Epithelial cell of esophagus (primary cell): ENCODE measurements at regions not wholly inside any gene's neighbourhood (a gene's known extent, or its start where the extent isn't known, plus 50 kb on each side); places are given as distances from the start of the nearest gene placed in this dataset.
"Not testable (repeated sequence)": the region's sequence is repeated elsewhere in the genome, so short reads cannot be mapped to it uniquely, and the experiment has no call there.

ENCODE experiments used
- DNase-seq: peaks from one replicate; pipeline ENCODE4 v3.0.0; 2010; ENCODE audit warnings: low read depth
- H3K4me3 ChIP-seq: 2 replicates; pipeline ENCODE4 v1.5.1; 2011; ENCODE audit warnings: mild to moderate bottlenecking, low read length, control low read depth
- TF ChIP-seq, protein P1 (sequence below): IDR thresholded peaks from 2 replicates; pipeline ENCODE4 v1.5.1; 2011; ENCODE audit warnings: low read depth, mild to moderate bottlenecking, low read length, control low read depth, inconsistent platforms; ENCODE audit not compliant: insufficient read depth; ENCODE audit errors: missing control alignments

DNA sequence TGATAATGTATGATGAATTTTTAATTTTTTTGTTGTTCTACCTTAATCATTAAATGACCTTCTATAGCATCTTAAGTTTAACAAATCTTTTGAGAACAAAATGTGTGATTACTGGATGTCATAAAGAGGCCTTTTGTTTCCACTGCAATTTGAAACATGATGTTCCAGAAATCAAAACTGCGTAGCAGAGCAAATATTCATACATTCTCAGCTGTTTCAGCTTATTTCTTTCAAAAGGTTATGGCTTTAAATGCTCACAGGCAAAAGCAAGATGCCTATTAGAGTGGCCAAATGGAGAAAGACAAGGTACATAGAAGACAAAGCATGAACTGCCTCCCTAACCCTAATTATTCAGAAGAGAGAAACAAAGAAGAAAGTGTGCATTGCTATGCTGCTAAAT lies 233.0 kb upstream of the SLC7A11 start:
- no peak for DNase-seq
- TF ChIP-seq, protein P1, sequence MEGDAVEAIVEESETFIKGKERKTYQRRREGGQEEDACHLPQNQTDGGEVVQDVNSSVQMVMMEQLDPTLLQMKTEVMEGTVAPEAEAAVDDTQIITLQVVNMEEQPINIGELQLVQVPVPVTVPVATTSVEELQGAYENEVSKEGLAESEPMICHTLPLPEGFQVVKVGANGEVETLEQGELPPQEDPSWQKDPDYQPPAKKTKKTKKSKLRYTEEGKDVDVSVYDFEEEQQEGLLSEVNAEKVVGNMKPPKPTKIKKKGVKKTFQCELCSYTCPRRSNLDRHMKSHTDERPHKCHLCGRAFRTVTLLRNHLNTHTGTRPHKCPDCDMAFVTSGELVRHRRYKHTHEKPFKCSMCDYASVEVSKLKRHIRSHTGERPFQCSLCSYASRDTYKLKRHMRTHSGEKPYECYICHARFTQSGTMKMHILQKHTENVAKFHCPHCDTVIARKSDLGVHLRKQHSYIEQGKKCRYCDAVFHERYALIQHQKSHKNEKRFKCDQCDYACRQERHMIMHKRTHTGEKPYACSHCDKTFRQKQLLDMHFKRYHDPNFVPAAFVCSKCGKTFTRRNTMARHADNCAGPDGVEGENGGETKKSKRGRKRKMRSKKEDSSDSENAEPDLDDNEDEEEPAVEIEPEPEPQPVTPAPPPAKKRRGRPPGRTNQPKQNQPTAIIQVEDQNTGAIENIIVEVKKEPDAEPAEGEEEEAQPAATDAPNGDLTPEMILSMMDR = no peak
- H3K4me3 ChIP-seq = no peak overlapping the region

DNA sequence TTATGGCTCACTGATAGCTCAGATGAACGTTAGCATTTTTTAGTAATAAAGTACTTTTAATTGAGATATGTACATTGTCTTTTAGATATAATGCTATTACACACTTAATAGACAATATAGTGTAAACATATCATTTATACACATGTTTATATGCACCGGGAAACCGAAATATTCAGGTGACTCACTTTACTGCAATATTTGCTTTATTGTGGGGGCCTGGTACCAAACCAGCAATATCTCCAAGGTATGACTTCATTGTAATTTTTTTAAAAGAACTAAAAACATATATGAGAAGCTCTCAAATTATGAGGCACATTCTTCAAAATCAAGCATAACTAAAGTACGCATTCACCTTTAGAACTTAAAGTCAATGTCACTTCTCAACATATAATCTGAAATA lies 231.2 kb upstream of the SLC7A11 start:
- TF ChIP-seq, protein P1 = no peak
- no peak for DNase-seq
- no peak overlapping the region for H3K4me3 ChIP-seq

DNA sequence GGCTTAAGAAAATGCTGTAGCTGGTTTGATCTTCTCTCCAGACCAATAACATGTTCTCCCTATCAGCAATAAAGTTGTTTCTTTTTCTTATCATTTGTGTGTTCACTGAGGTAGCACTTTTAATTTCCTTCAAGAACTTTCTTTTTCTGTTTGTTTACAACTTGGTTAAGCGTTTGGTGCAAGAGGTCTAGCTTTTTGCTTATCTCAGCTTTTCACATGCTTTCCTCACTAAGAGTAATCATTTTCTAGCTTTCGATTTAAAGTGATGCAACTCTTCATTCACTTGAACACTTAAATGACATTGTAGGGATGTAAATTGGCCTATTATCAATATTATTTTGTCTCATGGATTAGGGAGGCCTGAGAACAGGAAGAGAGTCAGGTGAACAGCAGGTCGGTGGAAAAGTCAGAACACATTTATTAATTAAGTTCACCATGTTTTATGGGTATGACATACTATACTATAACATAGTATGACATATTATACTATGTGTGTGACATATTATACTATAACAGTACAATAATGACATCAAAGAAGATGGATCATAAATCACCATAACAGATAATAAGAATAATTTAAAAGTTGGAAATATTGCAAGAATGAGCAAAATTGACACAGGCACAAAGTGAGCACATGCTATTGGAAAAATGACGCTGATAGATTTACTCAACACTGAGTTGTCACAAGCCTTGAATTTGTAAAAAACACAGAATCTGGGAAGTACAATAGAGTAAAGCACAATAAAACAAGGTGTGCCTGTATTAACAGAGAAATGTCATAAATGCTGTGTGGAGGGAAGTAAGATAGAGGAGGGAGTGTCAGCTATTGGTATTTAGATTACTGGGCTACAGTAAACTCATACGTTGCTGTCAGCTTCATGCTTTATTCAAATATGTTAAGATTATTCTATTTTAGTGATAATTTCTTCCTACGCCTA lies 218.6 kb upstream of the SLC7A11 start:
- DNase-seq = no peak
- H3K4me3 ChIP-seq = no peak overlapping the region
- TF ChIP-seq, protein P1 = no peak

DNA sequence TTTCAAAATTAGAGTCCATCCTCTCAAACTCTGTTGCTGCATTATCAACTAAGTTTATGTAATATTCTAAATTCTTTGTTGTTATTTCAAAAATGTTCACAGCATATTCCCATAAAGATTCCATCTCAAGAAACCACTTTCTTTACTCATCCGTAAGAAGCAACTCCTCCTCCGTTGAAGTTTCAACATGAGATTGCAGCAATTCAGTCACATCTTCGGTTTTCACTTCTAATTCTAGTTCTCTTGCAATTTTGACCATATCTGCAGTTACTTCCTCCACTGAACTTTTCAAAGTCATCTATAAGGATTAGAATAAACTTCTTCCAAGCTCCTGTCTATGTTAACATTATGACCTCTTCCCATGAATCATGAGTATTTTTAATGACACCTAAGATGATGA lies 216.6 kb upstream of the SLC7A11 start:
- no peak overlapping the region for H3K4me3 ChIP-seq
- DNase-seq = no peak
- TF ChIP-seq, protein P1 = no peak

DNA sequence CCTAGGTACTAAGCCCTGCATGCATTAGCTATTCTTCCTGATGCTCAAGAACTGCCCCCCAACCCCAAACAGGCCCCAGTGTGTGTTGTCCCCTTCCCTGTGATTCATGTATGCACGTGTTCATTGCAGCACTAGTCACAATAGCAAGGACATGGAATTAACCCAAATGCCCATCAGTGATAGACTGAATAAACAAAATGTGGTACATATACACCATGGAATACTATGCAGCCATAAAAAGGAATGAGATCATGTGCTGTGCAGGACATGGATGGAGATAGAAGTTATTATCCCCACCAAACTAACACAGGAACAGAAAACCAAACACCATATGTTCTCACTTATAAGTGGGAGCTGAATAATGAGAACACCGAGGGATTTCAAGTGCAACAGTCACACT lies 214.2 kb upstream of the SLC7A11 start:
- not testable (repeated sequence) for H3K4me3 ChIP-seq, DNase-seq

DNA sequence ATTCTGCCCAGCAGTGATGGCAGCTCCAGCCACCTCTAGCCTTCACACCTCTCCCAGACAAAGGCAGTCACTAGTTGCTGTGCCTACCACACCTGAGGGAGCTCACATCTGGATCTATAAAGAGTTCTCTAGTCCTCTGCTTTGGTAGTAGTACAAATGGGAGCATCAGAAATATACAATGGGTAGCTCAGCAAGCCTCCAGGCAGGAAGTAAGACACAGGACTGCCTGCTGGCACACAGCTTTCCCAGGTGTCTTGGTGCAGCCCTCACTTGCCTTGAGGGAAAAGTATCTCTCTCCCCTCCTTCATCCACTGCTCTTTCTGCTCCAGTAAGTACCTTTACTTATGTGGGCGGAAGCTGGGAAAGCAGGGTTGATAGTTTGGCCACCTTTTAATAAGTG lies 212.9 kb upstream of the SLC7A11 start:
- TF ChIP-seq, protein P1 = no peak
- no peak overlapping the region for H3K4me3 ChIP-seq
- no peak for DNase-seq

DNA sequence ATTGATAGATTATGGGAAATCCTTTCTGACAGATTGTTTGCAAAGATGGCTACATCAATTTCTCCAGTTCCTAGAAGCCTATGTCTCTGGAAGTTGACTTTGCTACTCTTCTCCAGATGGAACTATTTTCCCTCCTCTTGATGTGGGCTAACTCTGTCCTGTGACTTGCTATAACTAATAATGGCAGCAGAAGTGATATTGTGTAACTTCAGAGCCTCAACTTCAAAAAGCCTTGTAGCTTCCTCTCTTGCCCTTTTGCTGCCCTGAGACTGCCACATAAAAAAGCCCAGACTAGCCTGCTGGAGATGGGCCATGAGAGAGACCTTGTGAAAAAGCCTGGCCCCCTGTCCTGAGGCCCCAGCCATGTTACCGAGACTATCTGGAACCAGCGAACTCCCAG lies 210.7 kb upstream of the SLC7A11 start:
- DNase-seq = no peak
- TF ChIP-seq, protein P1 = no peak
- no peak overlapping the region for H3K4me3 ChIP-seq
